ENCODE measurements at regions not wholly inside any gene's neighbourhood (a gene's known extent, or its start where the extent isn't known, plus 50 kb on each side); places are given as distances from the start of the nearest gene placed in this dataset.

GRCh38 chr18:40447820-40448219, 1507.2 kb upstream of the PIK3C3 start:
- no peaks in the 10 kb centered on the region for H3K9me3 ChIP-seq
- ATAC-seq: no peak
- TF ChIP-seq CTCF (IDR thresholded peaks at IDR 0.05): no peak
- TF ChIP-seq POLR2A (IDR thresholded peaks at IDR 0.05): no peak
- no peaks in the 10 kb centered on the region for H3K4me1 ChIP-seq
- no peaks in the 10 kb centered on the region for H3K27me3 ChIP-seq
- no peak for DNase-seq
- WGBS, 4 donors: 55 to 67% (median 59%) methylated on average over 1 of the region's 1 CpG
- H3K36me3 ChIP-seq: no peaks in the 10 kb centered on the region
- H3K4me3 ChIP-seq: no peak overlapping the region
- H3K27ac ChIP-seq: no peak overlapping the region
- intact Hi-C loops (cut with DNase I): no loop called here

- H3K9me3 ChIP-seq: peaks cover 0 to 3% (median 0%) of the 10 kb centered on the region in 12 donors
- no peak for TF ChIP-seq CTCF (IDR thresholded peaks at IDR 0.05)
- TF ChIP-seq POLR2A (IDR thresholded peaks at IDR 0.05): no peak
- no peaks in the 10 kb centered on the region for H3K27me3 ChIP-seq
- no peak overlapping the region for H3K27ac ChIP-seq
- no peak overlapping the region for H3K4me3 ChIP-seq
- H3K4me1 ChIP-seq: peaks cover 0 to 6% (median 0%) of the 10 kb centered on the region in 12 donors
- DNase-seq (no peak), ATAC-seq (no peak)
- 91 to 93% (median 92%) methylated on average over 7 of the region's 7 CpGs for WGBS, 4 donors
- H3K36me3 ChIP-seq: no peaks in the 10 kb centered on the region
- intact Hi-C loops (cut with DNase I): loop anchor here in 1 of 10 donors (2.0 kb wide), 1 partner anchor 37 kb away; no protein-coding TSS in a partner anchor
Observed at GRCh38 chr18:40440088-40440487, 1514.9 kb upstream of the PIK3C3 start.

- intact Hi-C loops (cut with DNase I): loop anchor here in 2 of 10 donors (10.0 kb wide), 3 partner anchors 657 to 957 kb away; no protein-coding TSS in a partner anchor
- ATAC-seq: peak; percentile 97 to 99 (median 98)
- H3K9me3 ChIP-seq: peaks cover 0 to 3% (median 0%) of the 10 kb centered on the region in 12 donors
- peak; percentile 20 to 67 (median 54) for DNase-seq
- no peak overlapping the region for H3K4me3 ChIP-seq
- 20 to 30% (median 26%) methylated on average over 3 of the region's 3 CpGs for WGBS, 4 donors
- H3K4me1 ChIP-seq: peaks cover 0 to 6% (median 0%) of the 10 kb centered on the region in 12 donors
- H3K36me3 ChIP-seq: no peaks in the 10 kb centered on the region
- H3K27me3 ChIP-seq: no peaks in the 10 kb centered on the region
- peak overlapping the region in 9 of 12 donors; percentile 23 to 62 (median 55) for H3K27ac ChIP-seq
- no peak for TF ChIP-seq POLR2A (IDR thresholded peaks at IDR 0.05)
- TF ChIP-seq CTCF (IDR thresholded peaks at IDR 0.05): no peak
Observed at GRCh38 chr18:40437517-40437916, 1517.5 kb upstream of the PIK3C3 start.

GRCh38 chr18:40431071-40431985, 1523.7 kb upstream of the PIK3C3 start:
- no peaks in the 10 kb centered on the region for H3K9me3 ChIP-seq
- WGBS, 4 donors: 35 to 41% (median 38%) methylated on average over 6 of the region's 6 CpGs
- ATAC-seq (peak in 1 of 4 donors; percentile 39), DNase-seq (no peak)
- no peaks in the 10 kb centered on the region for H3K27me3 ChIP-seq
- H3K27ac ChIP-seq: no peak overlapping the region
- intact Hi-C loops (cut with DNase I): loop anchor here in 2 of 10 donors (10.0 kb wide), 3 partner anchors 663 to 963 kb away; no protein-coding TSS in a partner anchor
- H3K4me3 ChIP-seq: no peak overlapping the region
- no peaks in the 10 kb centered on the region for H3K36me3 ChIP-seq
- TF ChIP-seq CTCF (IDR thresholded peaks at IDR 0.05) (no peak), POLR2A (IDR thresholded peaks at IDR 0.05) (no peak)
- H3K4me1 ChIP-seq: peaks cover 0 to 7% (median 0%) of the 10 kb centered on the region in 12 donors
